Fibroblast of skin of scalp (primary cell): ENCODE measurements at regions not wholly inside any gene's neighbourhood (a gene's known extent, or its start where the extent isn't known, plus 50 kb on each side); places are given as distances from the start of the nearest gene placed in this dataset.

ENCODE experiments used
- DNase-seq: peaks from one replicate; pipeline ENCODE4 v3.0.0-alpha.2; 2013

GRCh38 chr5:143692342-143692741, 119.6 kb upstream of the HMHB1 start:
- no peak for DNase-seq

GRCh38 chr5:143691945-143692290, 120.0 kb upstream of the HMHB1 start:
- DNase-seq = no peak

GRCh38 chr5:143691287-143691944, 120.5 kb upstream of the HMHB1 start:
- DNase-seq = no peak

GRCh38 chr5:143687604-143688003, 124.4 kb upstream of the HMHB1 start:
- no peak for DNase-seq

- no peak for DNase-seq
Observed at GRCh38 chr5:143685246-143685815, 126.6 kb upstream of the HMHB1 start.

- DNase-seq = no peak
Observed at GRCh38 chr5:143683459-143683858, 128.5 kb upstream of the HMHB1 start.

GRCh38 chr5:143682929-143683386, 129.0 kb upstream of the HMHB1 start:
- no peak for DNase-seq

GRCh38 chr5:143682246-143682905, 129.6 kb upstream of the HMHB1 start:
- peak; percentile 79 for DNase-seq

GRCh38 chr5:143680672-143681259, 131.2 kb upstream of the HMHB1 start:
- DNase-seq = no peak

- DNase-seq = peak; percentile 83
Observed at GRCh38 chr5:143679777-143680176, 132.2 kb upstream of the HMHB1 start.

GRCh38 chr5:143678148-143678905, 133.6 kb upstream of the HMHB1 start:
- no peak for DNase-seq

- DNase-seq = no peak
Observed at GRCh38 chr5:143677403-143677802, 134.6 kb upstream of the HMHB1 start.

- DNase-seq = no peak
Observed at GRCh38 chr5:143676802-143677201, 135.2 kb upstream of the HMHB1 start.

- no peak for DNase-seq
Observed at GRCh38 chr5:143674469-143674786, 137.5 kb upstream of the HMHB1 start.

- DNase-seq = peak; percentile 59
Observed at GRCh38 chr5:143673676-143674468, 138.1 kb upstream of the HMHB1 start.

GRCh38 chr5:143672806-143673205, 139.2 kb upstream of the HMHB1 start:
- no peak for DNase-seq

- no peak for DNase-seq
Observed at GRCh38 chr5:143671674-143672569, 140.0 kb upstream of the HMHB1 start.

- DNase-seq = no peak
Observed at GRCh38 chr5:143671021-143671420, 140.9 kb upstream of the HMHB1 start.

GRCh38 chr5:143665866-143666265, 146.1 kb upstream of the HMHB1 start:
- no peak for DNase-seq

- DNase-seq = peak; percentile 40
Observed at GRCh38 chr5:143664623-143665022, 147.3 kb upstream of the HMHB1 start.

- no peak for DNase-seq
Observed at GRCh38 chr5:143663872-143664271, 148.1 kb upstream of the HMHB1 start.
